ENCODE measurements at regions not wholly inside any gene's neighbourhood (a gene's known extent, or its start where the extent isn't known, plus 50 kb on each side); places are given as distances from the start of the nearest gene placed in this dataset.
"Not testable (repeated sequence)": the region's sequence is repeated elsewhere in the genome, so short reads cannot be mapped to it uniquely, and the experiment has no call there.

- H3K27ac ChIP-seq (ENCODE audit: low read depth, low read length); H3K9me2 ChIP-seq (ENCODE audit: insufficient read depth); BruUV-seq (replicated peaks); DNase-seq (ENCODE audit: low read depth, low spot score); H3K79me2 ChIP-seq (ENCODE audit: insufficient read depth, low read length); H3K9ac ChIP-seq (ENCODE audit: low read length); RAD21 ChIA-PET (ENCODE audit: low non-redundant PET in 1 of 2, low total read pairs in 2 of 2, uncharacterized antibody in 2 of 2, unreplicated experiment in 2 of 2); H4K20me1 ChIP-seq (ENCODE audit: insufficient read depth); POLR2A ChIA-PET; ATAC-seq; H2AFZ ChIP-seq (ENCODE audit: low read depth, low read length, poor library complexity, severe bottlenecking); H3K4me2 ChIP-seq (ENCODE audit: low read length); CTCF ChIA-PET; intact Hi-C loops (cut with micrococcal nuclease); H3K4me3 ChIP-seq (replicated peaks in 1 of 2; ENCODE audit: low read depth in 1 of 2, low read length in 2 of 2); H3K36me3 ChIP-seq (ENCODE audit: control insufficient read depth in 1 of 2, insufficient read depth in 2 of 2, low read length in 2 of 2); H3K9me3 ChIP-seq (ENCODE audit: control insufficient read depth in 1 of 2, insufficient read depth in 1 of 2, low read depth in 1 of 2, low read length in 2 of 2); H3K4me1 ChIP-seq (ENCODE audit: control insufficient read depth in 1 of 2, insufficient read depth in 2 of 2, low read length in 2 of 2): not testable (repeated sequence)
- H3K27me3 ChIP-seq (ENCODE audit: insufficient read depth, low read length): peaks cover 33% of the 10 kb centered on the region
These were observed 183.8 kb upstream of the ETV3 start for GRCh38 chr1:157321972-157322371.

GRCh38 chr1:157319567-157319966 is 181.4 kb upstream of the ETV3 start:
- peaks cover 12% of the 10 kb centered on the region for H3K27me3 ChIP-seq (ENCODE audit: insufficient read depth, low read length)
- CTCF ChIA-PET: no interaction called here
- H3K27ac ChIP-seq (ENCODE audit: low read depth, low read length): no peak overlapping the region
- POLR2A ChIA-PET: no interaction called here
- H3K9me2 ChIP-seq (ENCODE audit: insufficient read depth): no peaks in the 10 kb centered on the region
- H2AFZ ChIP-seq (ENCODE audit: low read depth, low read length, poor library complexity, severe bottlenecking): no peak overlapping the region
- intact Hi-C loops (cut with micrococcal nuclease): no loop called here
- no peak overlapping the region for H3K9ac ChIP-seq (ENCODE audit: low read length)
- H3K4me1 ChIP-seq (ENCODE audit: control insufficient read depth in 1 of 2, insufficient read depth in 2 of 2, low read length in 2 of 2): no peaks in the 10 kb centered on the region
- DNase-seq (ENCODE audit: low read depth, low spot score): no peak
- no peaks in the 10 kb centered on the region for H3K9me3 ChIP-seq (ENCODE audit: control insufficient read depth in 1 of 2, insufficient read depth in 1 of 2, low read depth in 1 of 2, low read length in 2 of 2)
- H3K36me3 ChIP-seq (ENCODE audit: control insufficient read depth in 1 of 2, insufficient read depth in 2 of 2, low read length in 2 of 2): no peaks in the 10 kb centered on the region
- no peak overlapping the region for H3K4me2 ChIP-seq (ENCODE audit: low read length)
- RAD21 ChIA-PET (ENCODE audit: low non-redundant PET in 1 of 2, low total read pairs in 2 of 2, uncharacterized antibody in 2 of 2, unreplicated experiment in 2 of 2): no interaction called here
- H4K20me1 ChIP-seq (ENCODE audit: insufficient read depth): no peaks in the 10 kb centered on the region
- ATAC-seq: no peak
- BruUV-seq (replicated peaks): no TSS peak
- H3K79me2 ChIP-seq (ENCODE audit: insufficient read depth, low read length): no peaks in the 10 kb centered on the region
- H3K4me3 ChIP-seq (replicated peaks in 1 of 2; ENCODE audit: low read depth in 1 of 2, low read length in 2 of 2): no peak overlapping the region
- TF ChIP-seq POLR2A (IDR thresholded peaks at IDR 0.05; ENCODE audit: borderline replicate concordance, extremely low read depth, insufficient read depth, insufficient read length): no peak
- TF ChIP-seq EGR1 (IDR thresholded peaks at IDR 0.05; ENCODE audit: low read depth): no peak
- TF ChIP-seq SP1 (IDR thresholded peaks at IDR 0.05; ENCODE audit: low read depth): no peak
- no peak for TF ChIP-seq CTCF (IDR thresholded peaks at IDR 0.05 in 2 of 3, conservative IDR thresholded peaks at IDR 0.05 in 1 of 3; ENCODE audit: borderline replicate concordance in 1 of 3, insufficient read depth in 1 of 3, low read depth in 2 of 3, low read length in 2 of 3)
- TF ChIP-seq CEBPB (IDR thresholded peaks at IDR 0.05; ENCODE audit: low read depth): no peak
- TF ChIP-seq SIN3A (IDR thresholded peaks at IDR 0.05; ENCODE audit: low read depth): no peak
- TF ChIP-seq, protein P1, sequence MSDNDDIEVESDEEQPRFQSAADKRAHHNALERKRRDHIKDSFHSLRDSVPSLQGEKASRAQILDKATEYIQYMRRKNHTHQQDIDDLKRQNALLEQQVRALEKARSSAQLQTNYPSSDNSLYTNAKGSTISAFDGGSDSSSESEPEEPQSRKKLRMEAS (IDR thresholded peaks at IDR 0.05): no peak
- TF ChIP-seq FOSL1 (IDR thresholded peaks at IDR 0.05; ENCODE audit: low read depth): no peak
- no peak for TF ChIP-seq REST (IDR thresholded peaks at IDR 0.05; ENCODE audit: low read depth)

- ATAC-seq; H4K20me1 ChIP-seq (ENCODE audit: insufficient read depth); RAD21 ChIA-PET (ENCODE audit: low non-redundant PET in 1 of 2, low total read pairs in 2 of 2, uncharacterized antibody in 2 of 2, unreplicated experiment in 2 of 2); H3K9me3 ChIP-seq (ENCODE audit: control insufficient read depth in 1 of 2, insufficient read depth in 1 of 2, low read depth in 1 of 2, low read length in 2 of 2); H3K79me2 ChIP-seq (ENCODE audit: insufficient read depth, low read length); H3K4me2 ChIP-seq (ENCODE audit: low read length); H3K4me3 ChIP-seq (replicated peaks in 1 of 2; ENCODE audit: low read depth in 1 of 2, low read length in 2 of 2); H3K4me1 ChIP-seq (ENCODE audit: control insufficient read depth in 1 of 2, insufficient read depth in 2 of 2, low read length in 2 of 2); H3K27me3 ChIP-seq (ENCODE audit: insufficient read depth, low read length); H3K27ac ChIP-seq (ENCODE audit: low read depth, low read length); H3K9me2 ChIP-seq (ENCODE audit: insufficient read depth); BruUV-seq (replicated peaks); POLR2A ChIA-PET; H3K36me3 ChIP-seq (ENCODE audit: control insufficient read depth in 1 of 2, insufficient read depth in 2 of 2, low read length in 2 of 2); H2AFZ ChIP-seq (ENCODE audit: low read depth, low read length, poor library complexity, severe bottlenecking); DNase-seq (ENCODE audit: low read depth, low spot score); CTCF ChIA-PET; H3K9ac ChIP-seq (ENCODE audit: low read length); intact Hi-C loops (cut with micrococcal nuclease): not testable (repeated sequence)
These were observed 179.0 kb upstream of the ETV3 start for GRCh38 chr1:157317229-157317628.
